Kidney (tissue), 13 donors: ENCODE measurements at regions not wholly inside any gene's neighbourhood (a gene's known extent, or its start where the extent isn't known, plus 50 kb on each side); places are given as distances from the start of the nearest gene placed in this dataset.

Source experiments
- DNase-seq, 5 donors: peaks; one replicate each; pipeline ENCODE4 v3.0.0-alpha.2; 2013 to 2020
- FAIRE-seq: peaks from 2 replicates; lab custom pipeline; 2012; peaks lifted over from hg19 to GRCh38; lab: Jason Lieb, UNC
- H3K27ac ChIP-seq, 2 donors: one replicate each; pipeline ENCODE4 v1.7.0; 2013; ENCODE audit warnings: low read depth in 2 of 2, low read length in 2 of 2, inconsistent platforms in 1 of 2
- H3K27me3 ChIP-seq: one replicate; pipeline ENCODE4 v1.7.1; 2013; ENCODE audit warnings: low read length, inconsistent platforms; ENCODE audit not compliant: control insufficient read depth, insufficient read depth
- H3K36me3 ChIP-seq, 3 donors: one replicate each; pipeline versions ENCODE4 v1.7.0 to v1.7.1; 2013; ENCODE audit warnings: low read length in 3 of 3, control low read depth in 1 of 3, inconsistent platforms in 1 of 3; ENCODE audit not compliant: insufficient read depth in 3 of 3, control insufficient read depth in 2 of 3
- H3K4me1 ChIP-seq, 3 donors: one replicate each; pipeline versions ENCODE4 v1.7.0 to v1.7.1; 2013; ENCODE audit warnings: low read length in 3 of 3, inconsistent platforms in 1 of 3, low read depth in 1 of 3; ENCODE audit not compliant: control insufficient read depth in 2 of 3, insufficient read depth in 2 of 3
- H3K4me3 ChIP-seq, 3 donors: one replicate each; pipeline versions ENCODE4 v1.7.0 to v1.8.1; 2013; ENCODE audit warnings: low read length in 3 of 3, control low read depth in 1 of 3, inconsistent platforms in 1 of 3
- H3K9ac ChIP-seq, 3 donors: one replicate each; pipeline versions ENCODE4 v1.7.0 to v1.7.1; 2013; ENCODE audit warnings: low read length in 3 of 3, control low read depth in 1 of 3, inconsistent platforms in 1 of 3
- H3K9me3 ChIP-seq, 3 donors: one replicate each; pipeline versions ENCODE4 v1.7.0 to v1.7.1; 2013; ENCODE audit warnings: low read length in 3 of 3, control low read depth in 1 of 3, inconsistent platforms in 1 of 3; ENCODE audit not compliant: control insufficient read depth in 2 of 3, insufficient read depth in 1 of 3
- intact Hi-C: fragments of 100-400 bp; cut with DNase I; formaldehyde crosslinking; loops from one replicate; pipeline ENCODE4 v1.11.1; 2022
- TF ChIP-seq, protein P1 (sequence below): IDR thresholded peaks from 3 replicates; pipeline ENCODE4 v1.5.1; 2012; ENCODE audit warnings: mild to moderate bottlenecking, moderate library complexity, borderline replicate concordance; ENCODE audit not compliant: insufficient read depth; ENCODE audit errors: extremely low read depth
- donor health status: control.
- donor health status: control.
- donor health status: control.
- donor health status: control.
- donor health status: control.
- donor health status: DM: yes; HTN: yes; CAD: no.
- donor health status: Normal renal cell carcinoma (clear cell type).

DNA sequence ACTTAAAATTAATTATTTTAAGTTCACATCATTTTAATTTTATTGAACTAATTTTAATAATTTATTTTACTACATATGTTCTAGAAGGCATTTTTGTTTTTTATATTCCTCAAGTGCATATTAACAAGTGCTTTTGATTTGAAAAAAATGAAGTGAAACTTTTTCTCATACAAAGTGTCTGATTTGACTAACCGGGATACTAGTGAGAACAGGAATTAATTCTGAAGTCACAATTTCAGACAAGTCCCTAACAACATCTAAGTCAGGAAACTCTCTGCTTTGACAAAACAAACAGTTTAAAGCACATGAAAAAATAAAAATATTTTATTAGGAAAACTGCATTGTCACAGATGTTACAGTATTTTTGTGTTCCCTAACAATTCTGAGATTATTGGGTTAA, 1166.3 kb upstream of the CITED2 start:
- intact Hi-C loops: no loop called here

DNA sequence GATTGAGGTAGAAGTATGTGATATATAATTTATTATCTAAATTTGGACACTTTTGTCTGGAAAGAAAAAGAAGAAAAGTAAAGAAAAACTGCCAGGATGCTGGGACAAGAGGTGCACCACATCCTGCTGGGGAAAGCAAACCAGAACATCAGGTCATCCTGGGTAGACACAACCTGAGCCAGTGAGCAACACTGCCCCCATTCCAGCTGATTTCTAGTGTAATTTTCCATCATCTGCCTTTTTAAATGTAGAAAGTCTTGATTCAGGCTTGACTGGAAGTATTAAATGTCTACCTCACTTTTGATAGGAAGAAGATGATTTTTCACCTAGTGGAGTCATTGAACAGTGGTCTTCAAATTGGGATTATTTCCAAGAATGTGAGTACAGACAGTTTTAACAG, 1164.5 kb upstream of the CITED2 start:
- Histone ChIP-seq H3K27me3 (no peaks in the 10 kb centered on the region), H3K4me3 (no peak overlapping the region), H3K4me1 (peaks cover 2 to 7% (median 2%) of the 10 kb centered on the region in 3 donors), H3K9me3 (peaks cover 0 to 4% (median 0%) of the 10 kb centered on the region in 3 donors), H3K9ac (no peak overlapping the region), H3K27ac (no peak overlapping the region), H3K36me3 (no peaks in the 10 kb centered on the region)
- FAIRE-seq: no peak
- intact Hi-C loops: no loop called here
- TF ChIP-seq, protein P1, sequence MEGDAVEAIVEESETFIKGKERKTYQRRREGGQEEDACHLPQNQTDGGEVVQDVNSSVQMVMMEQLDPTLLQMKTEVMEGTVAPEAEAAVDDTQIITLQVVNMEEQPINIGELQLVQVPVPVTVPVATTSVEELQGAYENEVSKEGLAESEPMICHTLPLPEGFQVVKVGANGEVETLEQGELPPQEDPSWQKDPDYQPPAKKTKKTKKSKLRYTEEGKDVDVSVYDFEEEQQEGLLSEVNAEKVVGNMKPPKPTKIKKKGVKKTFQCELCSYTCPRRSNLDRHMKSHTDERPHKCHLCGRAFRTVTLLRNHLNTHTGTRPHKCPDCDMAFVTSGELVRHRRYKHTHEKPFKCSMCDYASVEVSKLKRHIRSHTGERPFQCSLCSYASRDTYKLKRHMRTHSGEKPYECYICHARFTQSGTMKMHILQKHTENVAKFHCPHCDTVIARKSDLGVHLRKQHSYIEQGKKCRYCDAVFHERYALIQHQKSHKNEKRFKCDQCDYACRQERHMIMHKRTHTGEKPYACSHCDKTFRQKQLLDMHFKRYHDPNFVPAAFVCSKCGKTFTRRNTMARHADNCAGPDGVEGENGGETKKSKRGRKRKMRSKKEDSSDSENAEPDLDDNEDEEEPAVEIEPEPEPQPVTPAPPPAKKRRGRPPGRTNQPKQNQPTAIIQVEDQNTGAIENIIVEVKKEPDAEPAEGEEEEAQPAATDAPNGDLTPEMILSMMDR: no peak
- no peak for DNase-seq

More for the DNA sequence above, 1166.3 kb upstream of the CITED2 start:
- H3K9me3 ChIP-seq: no peaks in the 10 kb centered on the region
- TF ChIP-seq, protein P1: no peak
- no peaks in the 10 kb centered on the region for H3K36me3 ChIP-seq
- peak; percentile 57 for FAIRE-seq
- peaks cover 2 to 7% (median 2%) of the 10 kb centered on the region in 3 donors for H3K4me1 ChIP-seq
- no peak overlapping the region for H3K9ac ChIP-seq
- no peak overlapping the region for H3K27ac ChIP-seq
- no peak for DNase-seq
- no peaks in the 10 kb centered on the region for H3K27me3 ChIP-seq
- H3K4me3 ChIP-seq: no peak overlapping the region

GRCh38 chr6:140537834-140538705, 1163.6 kb upstream of the CITED2 start:
- Histone ChIP-seq H3K36me3 (no peaks in the 10 kb centered on the region), H3K27ac (no peak overlapping the region), H3K9ac (no peak overlapping the region), H3K9me3 (peaks cover 0 to 4% (median 0%) of the 10 kb centered on the region in 3 donors), H3K4me3 (peak overlapping the region in 1 of 3 donors; percentile 15), H3K4me1 (peaks cover 2 to 7% (median 2%) of the 10 kb centered on the region in 3 donors), H3K27me3 (no peaks in the 10 kb centered on the region)
- intact Hi-C loops: no loop called here
- DNase-seq: peak; percentile 52 to 85 (median 71)
- FAIRE-seq: peak; percentile 21
- TF ChIP-seq, protein P1: no peak
